SJSA1 (cell line): ENCODE measurements at regions not wholly inside any gene's neighbourhood (a gene's known extent, or its start where the extent isn't known, plus 50 kb on each side); places are given as distances from the start of the nearest gene placed in this dataset.

Source experiments
- DNase-seq, 2 experiments: peaks; one replicate each; pipeline ENCODE4 v3.0.0-alpha.2; 2015 to 2020; ENCODE audit warnings: low spot score in 2 of 2, low read depth in 1 of 2
- H3K27ac ChIP-seq: fragments of 250-450 bp; sonication (Bioruptor Pico); 2 replicates; pipeline ENCODE4 v1.5.1; 2020; ENCODE audit warnings: mild to moderate bottlenecking, moderate library complexity
- H3K27me3 ChIP-seq: fragments of 250-450 bp; sonication (Bioruptor Pico); replicated peaks from 2 replicates; pipeline ENCODE4 v1.5.1; 2020; ENCODE audit warnings: mild to moderate bottlenecking, moderate library complexity
- H3K36me3 ChIP-seq: fragments of 250-450 bp; sonication (Bioruptor Pico); 2 replicates; pipeline ENCODE4 v1.5.1; 2020; ENCODE audit warnings: mild to moderate bottlenecking
- H3K4me1 ChIP-seq: fragments of 250-450 bp; sonication (Bioruptor Pico); replicated peaks from 2 replicates; pipeline ENCODE4 v1.6.1; 2021; ENCODE audit warnings: mild to moderate bottlenecking
- H3K4me3 ChIP-seq: fragments of 250-450 bp; sonication (Bioruptor Pico); 2 replicates; pipeline ENCODE4 v1.5.1; 2020; ENCODE audit warnings: mild to moderate bottlenecking
- H3K9me3 ChIP-seq: fragments of 250-450 bp; sonication (Bioruptor Pico); replicated peaks from 2 replicates; pipeline ENCODE4 v1.5.1; 2020; ENCODE audit warnings: mild to moderate bottlenecking

DNA sequence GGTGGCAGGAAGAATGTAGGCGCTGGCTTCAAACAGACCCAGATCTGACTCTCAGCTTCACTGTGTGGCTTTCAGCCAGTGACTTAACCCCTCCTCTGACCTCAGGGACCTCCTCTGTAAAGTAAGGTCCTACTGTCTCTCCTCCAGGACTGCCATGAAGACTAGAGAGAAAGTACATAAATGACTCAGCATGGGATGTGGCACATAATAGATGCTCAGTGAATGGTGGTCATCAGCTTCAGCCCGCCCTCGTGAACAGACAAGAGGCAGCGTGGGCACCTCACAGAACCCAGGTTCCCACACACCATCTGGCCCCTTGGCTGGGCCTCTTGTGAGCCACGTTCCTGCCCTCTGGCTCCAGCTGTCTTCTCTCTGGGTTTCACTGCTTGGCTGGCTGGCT is 126.0 kb downstream of the SYF2 start:
- no peak overlapping the region for H3K4me3 ChIP-seq
- peaks cover 19% of the 10 kb centered on the region for H3K4me1 ChIP-seq
- DNase-seq, result peak in 1 of 2 experiments; percentile 54
- H3K36me3 ChIP-seq, result no peaks in the 10 kb centered on the region
- H3K27me3 ChIP-seq, result no peaks in the 10 kb centered on the region
- H3K9me3 ChIP-seq, result no peaks in the 10 kb centered on the region
- H3K27ac ChIP-seq, result peak overlapping the region; percentile 50

DNA sequence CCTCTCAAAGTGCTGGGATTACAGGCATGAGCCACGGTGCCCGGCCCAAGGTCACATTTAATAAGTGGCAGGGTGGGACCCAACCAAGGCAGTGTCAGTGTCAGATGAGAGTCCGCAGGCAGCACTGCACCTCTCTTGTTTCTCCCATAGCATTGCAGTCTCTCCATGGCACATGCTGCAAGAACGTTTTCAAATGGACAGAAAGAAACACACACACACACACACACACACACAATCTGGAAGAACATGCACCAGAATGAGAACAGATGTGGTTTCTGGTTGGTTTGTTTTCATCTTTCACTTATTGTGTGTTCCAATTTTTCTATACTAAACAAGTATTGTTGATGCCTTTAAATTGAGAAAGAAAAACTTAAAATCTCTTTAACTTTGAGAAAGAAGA is 126.5 kb downstream of the SYF2 start:
- DNase-seq, result no peak
- Histone ChIP-seq H3K9me3 (no peaks in the 10 kb centered on the region), H3K27me3 (no peaks in the 10 kb centered on the region), H3K4me1 (peaks cover 19% of the 10 kb centered on the region), H3K27ac (no peak overlapping the region), H3K36me3 (no peaks in the 10 kb centered on the region), H3K4me3 (no peak overlapping the region)

DNA sequence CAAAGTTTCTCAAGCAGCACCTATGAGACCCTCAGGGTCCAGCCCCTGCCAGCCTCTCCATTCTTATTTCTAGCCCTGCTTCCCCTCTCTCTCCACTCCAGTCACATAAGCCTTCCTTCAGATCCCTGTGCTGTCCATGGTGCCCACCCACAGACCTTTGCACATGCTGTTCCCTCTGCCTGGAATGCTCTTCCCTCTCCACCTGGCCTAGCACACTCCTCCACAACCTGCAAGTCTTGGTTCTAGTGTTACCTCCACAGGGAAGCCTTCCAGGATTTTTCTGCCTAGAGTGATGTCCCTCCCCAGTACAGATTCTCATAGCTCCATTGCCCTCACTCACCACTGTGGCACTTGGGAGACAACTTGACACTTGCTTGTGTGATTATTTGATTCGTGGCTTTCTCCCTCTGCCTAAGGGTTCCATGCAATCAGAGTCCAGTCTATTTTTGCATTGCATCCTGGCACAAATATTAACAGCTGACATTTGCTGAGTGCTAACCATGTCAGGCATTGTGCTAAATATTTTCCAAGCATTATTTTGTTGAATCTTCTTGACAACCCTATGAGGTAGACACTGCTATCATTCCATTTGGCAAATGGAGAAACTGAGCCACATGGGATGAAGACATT is 127.3 kb downstream of the SYF2 start:
- H3K36me3 ChIP-seq, result no peaks in the 10 kb centered on the region
- H3K27ac ChIP-seq, result no peak overlapping the region
- no peak for DNase-seq
- H3K27me3 ChIP-seq, result no peaks in the 10 kb centered on the region
- H3K4me3 ChIP-seq, result no peak overlapping the region
- peaks cover 19% of the 10 kb centered on the region for H3K4me1 ChIP-seq
- H3K9me3 ChIP-seq, result no peaks in the 10 kb centered on the region

DNA sequence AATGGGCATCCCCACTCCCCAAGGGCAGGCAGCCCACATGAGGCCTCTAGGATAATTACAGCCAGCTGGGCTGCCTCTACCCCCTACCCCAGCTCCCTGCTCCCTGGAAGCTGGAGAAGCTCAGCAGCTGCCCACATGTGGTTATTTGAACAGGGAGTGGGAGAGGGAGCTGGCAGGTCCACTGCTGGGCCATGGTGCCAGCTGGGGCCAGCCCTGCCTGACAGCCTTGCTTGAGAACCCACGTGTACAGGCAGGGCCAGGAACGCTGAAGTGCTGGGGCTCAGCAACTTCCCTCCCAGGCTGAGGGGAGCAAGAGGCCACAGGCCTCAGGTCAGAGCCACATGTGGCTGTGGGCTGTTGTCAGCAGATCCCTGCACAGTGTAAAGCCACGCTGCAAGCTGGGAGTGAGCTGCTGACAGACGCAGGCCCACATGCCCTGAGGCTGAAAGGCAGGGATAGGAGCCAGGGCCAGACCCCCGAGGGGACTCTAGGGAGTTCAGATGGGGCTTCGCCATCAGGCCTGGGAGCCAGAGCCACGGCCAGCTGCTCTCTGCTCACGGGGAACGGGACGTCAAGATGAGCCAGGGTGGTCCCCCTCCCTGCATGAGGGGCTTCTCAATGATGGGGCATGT is 129.0 kb downstream of the SYF2 start:
- Histone ChIP-seq H3K27ac (no peak overlapping the region), H3K36me3 (no peaks in the 10 kb centered on the region), H3K27me3 (no peaks in the 10 kb centered on the region), H3K4me1 (peaks cover 19% of the 10 kb centered on the region), H3K9me3 (no peaks in the 10 kb centered on the region), H3K4me3 (no peak overlapping the region)
- no peak for DNase-seq

DNA sequence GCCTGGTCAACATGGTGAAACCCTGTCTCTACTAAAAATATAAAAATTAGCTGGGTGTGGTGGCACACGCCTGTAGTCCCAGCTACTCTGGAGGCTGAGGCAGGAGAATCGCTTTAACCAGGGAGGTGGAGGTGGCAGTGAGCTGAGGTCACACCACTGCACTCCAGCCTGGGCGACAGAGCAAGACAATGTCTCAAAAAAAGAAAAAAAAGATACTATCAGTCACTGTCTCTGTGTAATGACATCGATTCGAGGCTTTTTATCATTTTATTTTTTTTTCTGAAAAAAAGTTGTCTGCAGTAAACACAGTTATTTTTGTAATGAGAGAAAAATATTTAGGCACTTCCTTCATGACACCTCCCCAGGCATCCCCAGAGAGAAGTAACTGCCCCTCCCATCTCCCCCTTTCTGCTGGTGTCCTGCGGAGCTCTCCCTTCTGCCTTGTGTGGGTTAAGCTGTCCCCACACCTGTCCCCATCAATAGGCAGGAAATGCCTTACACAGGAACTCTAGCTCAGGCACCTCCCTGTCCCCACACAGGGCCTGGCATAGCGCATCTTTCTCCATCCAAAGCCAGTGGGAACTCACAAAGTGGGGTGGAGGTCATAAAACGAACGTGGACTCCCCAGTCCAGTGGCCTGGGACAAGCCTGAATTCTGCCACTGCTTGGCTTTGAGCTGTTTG is 132.0 kb downstream of the SYF2 start:
- H3K27me3 ChIP-seq, result no peaks in the 10 kb centered on the region
- DNase-seq, result no peak
- H3K27ac ChIP-seq, result no peak overlapping the region
- no peaks in the 10 kb centered on the region; the same call in 1 of the 2 replicates for H3K4me1 ChIP-seq
- no peaks in the 10 kb centered on the region; the same call in 1 of the 2 replicates for H3K9me3 ChIP-seq
- no peaks in the 10 kb centered on the region for H3K36me3 ChIP-seq
- no peak overlapping the region for H3K4me3 ChIP-seq

DNA sequence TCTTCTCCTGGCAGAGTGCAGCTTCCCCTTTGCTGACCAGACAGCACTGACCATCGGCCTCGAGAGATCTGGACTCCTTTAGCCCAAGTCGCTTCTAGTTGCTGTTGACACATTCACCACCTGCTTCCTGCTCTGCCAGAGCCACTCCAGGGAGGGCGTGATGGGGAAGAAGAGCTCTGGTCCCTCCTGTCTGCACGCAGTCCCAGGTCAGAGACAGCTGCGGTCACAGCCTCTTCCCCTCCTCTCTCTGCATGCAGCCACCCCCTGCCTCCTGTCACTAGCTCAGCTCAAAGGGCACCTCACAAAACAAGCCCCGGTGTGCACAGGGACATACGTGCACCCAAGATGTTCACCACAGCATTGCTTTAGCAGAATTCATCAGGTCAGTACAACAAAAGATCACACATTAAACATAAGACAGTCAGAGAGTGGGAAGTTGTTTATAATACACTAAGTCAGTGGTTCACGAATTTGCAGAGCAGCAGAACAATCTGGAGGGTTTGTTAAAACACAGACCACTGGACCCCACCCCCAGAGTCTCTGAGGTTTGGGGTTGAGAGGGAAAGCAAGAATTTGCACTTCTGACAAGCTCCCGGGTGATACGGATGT is 132.9 kb downstream of the SYF2 start:
- no peaks in the 10 kb centered on the region for H3K36me3 ChIP-seq
- H3K9me3 ChIP-seq, result no peaks in the 10 kb centered on the region; the same call in 1 of the 2 replicates
- no peaks in the 10 kb centered on the region for H3K27me3 ChIP-seq
- H3K4me3 ChIP-seq, result no peak overlapping the region
- no peak for DNase-seq
- no peak overlapping the region for H3K27ac ChIP-seq
- H3K4me1 ChIP-seq, result no peaks in the 10 kb centered on the region; the same call in 1 of the 2 replicates

DNA sequence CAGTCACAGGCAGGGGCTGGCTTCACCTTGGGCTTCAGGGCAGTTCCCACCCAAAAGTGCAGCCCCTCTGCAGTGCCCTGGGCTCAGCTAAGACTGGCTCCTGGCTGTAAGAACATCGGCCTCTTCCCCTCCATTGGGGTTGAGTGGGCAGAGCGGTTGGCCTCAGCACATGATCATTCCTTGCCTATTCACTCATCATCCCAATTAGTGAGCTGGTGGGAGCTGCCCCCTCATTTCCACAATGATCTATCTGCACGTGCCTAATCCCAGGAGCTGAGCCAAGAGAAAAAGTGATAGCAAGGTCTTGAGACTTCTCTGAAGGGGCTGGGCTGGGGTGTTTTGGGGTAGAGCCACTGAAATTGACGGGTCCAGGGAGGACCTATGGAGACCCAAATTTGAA is 133.6 kb downstream of the SYF2 start:
- Histone ChIP-seq H3K9me3 (no peaks in the 10 kb centered on the region; the same call in 1 of the 2 replicates), H3K27me3 (no peaks in the 10 kb centered on the region), H3K36me3 (no peaks in the 10 kb centered on the region), H3K27ac (no peak overlapping the region), H3K4me3 (no peak overlapping the region), H3K4me1 (no peaks in the 10 kb centered on the region; the same call in 1 of the 2 replicates)
- DNase-seq, result no peak

DNA sequence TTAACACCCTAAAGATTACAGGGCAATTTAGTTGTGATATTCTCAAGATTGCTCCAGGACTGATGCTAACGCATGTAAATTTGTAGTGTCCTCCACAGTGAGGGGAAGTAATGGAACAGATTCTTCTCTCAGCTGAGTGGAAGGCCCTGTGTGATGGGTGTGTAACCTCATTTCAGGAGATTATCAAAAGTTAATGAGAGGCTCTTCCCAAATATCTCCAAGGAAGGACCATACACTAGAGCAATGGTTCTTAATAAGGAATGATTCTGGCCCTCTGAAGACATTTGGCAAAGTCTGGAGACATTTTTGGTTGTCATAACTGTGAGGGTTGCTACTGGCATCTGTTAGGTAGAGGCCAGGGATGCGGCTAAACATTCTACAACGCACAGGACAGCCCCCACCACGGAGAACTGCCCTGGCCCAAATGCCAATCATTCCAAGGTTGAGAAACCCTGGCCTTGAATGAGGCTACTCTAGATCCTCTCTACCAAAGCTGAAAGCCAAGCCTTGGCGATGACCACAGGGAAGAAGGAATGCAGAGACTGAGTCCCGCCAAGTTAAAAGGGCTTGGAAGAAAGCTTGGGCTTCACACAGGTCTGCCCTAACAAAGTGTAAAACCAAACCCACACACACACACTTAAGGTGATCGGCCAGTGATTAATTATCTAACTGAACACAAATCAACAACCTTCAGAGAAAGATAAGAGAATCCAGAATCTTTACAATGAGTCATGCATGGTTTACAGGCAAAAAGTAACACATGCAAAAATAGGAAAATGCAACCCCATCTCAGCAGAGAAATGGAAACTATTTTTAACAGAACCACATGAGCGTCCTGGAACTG is 135.8 kb downstream of the SYF2 start:
- DNase-seq, result no peak
- Histone ChIP-seq H3K4me3 (no peak overlapping the region), H3K4me1 (no peaks in the 10 kb centered on the region; the same call in 1 of the 2 replicates), H3K27me3 (no peaks in the 10 kb centered on the region), H3K27ac (no peak overlapping the region), H3K9me3 (no peaks in the 10 kb centered on the region; the same call in 1 of the 2 replicates), H3K36me3 (no peaks in the 10 kb centered on the region)

DNA sequence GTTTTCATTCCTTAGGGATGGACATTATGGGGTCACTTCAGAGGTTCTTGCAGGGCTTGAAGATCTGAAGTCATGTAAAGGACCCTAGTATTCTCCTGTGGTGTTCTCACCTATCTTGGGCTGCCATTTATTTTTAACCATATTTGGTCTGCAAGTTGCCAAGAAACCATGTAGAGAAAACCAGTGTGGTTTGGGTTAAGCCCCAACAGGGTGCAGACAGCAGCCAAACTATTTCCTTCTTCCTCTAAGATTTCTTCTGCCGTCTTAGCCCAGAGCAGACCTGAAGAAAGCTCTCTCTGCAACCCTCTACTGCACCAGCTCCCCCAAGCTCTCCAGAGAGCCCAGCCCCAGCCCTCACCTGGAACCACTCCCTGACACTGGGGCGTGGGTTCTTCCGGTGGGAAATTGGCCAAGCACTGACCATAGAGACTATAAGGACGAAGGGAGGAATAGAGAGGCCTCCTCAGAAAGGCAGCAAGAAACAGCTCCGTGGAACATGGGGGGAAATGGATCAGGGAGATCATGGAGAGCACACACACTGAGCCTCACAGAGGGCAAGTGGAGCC is 136.6 kb downstream of the SYF2 start:
- no peaks in the 10 kb centered on the region for H3K27me3 ChIP-seq
- H3K27ac ChIP-seq, result no peak overlapping the region
- H3K36me3 ChIP-seq, result no peaks in the 10 kb centered on the region
- H3K9me3 ChIP-seq, result no peaks in the 10 kb centered on the region; the same call in 1 of the 2 replicates
- H3K4me1 ChIP-seq, result peaks cover 8% of the 10 kb centered on the region
- no peak for DNase-seq
- H3K4me3 ChIP-seq, result no peak overlapping the region

DNA sequence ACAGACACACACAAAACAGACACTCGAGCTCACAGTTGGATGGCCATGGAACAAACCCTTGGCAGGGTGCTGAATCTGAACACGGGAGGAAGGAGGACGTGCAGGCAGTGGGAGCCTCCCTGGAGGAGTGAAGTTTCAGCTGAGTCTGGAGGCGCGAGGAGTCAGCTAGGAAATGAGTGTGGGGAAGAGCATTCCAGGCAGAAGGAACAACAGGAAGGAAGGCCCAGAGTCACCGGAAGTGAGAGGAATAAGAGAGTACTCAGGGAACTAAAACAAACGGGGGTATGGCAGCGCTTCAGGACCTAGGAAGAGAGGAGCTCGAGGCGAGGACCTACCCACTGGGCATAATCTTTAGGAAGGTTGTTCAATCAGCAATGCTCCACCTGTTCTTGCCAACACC is 137.3 kb downstream of the SYF2 start:
- Histone ChIP-seq H3K27ac (no peak overlapping the region), H3K9me3 (no peaks in the 10 kb centered on the region; the same call in 1 of the 2 replicates), H3K4me3 (no peak overlapping the region), H3K36me3 (no peaks in the 10 kb centered on the region), H3K27me3 (no peaks in the 10 kb centered on the region), H3K4me1 (peaks cover 10% of the 10 kb centered on the region)
- DNase-seq, result no peak

DNA sequence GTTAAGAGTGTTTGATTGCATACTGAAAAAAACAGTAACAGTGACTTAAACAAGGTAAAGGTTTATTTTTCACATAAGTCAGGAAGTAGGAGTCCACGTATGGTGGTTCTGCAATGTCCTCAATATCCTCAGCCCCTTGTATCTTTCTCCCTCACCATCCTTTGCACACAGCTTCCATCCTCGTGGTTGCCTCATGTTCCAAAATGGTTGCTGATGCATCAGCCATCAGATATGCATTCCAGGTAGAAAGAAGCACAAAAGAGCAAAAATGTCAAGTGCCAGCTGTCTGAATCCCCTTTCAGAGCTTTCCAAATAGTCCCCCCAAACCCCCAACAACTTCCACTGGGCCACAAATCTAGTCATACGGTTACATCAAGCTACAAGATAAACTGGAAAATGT is 138.1 kb downstream of the SYF2 start:
- no peak for DNase-seq
- Histone ChIP-seq H3K4me3 (no peak overlapping the region), H3K4me1 (peaks cover 10% of the 10 kb centered on the region), H3K36me3 (no peaks in the 10 kb centered on the region), H3K9me3 (no peaks in the 10 kb centered on the region; the same call in 1 of the 2 replicates), H3K27me3 (no peaks in the 10 kb centered on the region), H3K27ac (no peak overlapping the region)

DNA sequence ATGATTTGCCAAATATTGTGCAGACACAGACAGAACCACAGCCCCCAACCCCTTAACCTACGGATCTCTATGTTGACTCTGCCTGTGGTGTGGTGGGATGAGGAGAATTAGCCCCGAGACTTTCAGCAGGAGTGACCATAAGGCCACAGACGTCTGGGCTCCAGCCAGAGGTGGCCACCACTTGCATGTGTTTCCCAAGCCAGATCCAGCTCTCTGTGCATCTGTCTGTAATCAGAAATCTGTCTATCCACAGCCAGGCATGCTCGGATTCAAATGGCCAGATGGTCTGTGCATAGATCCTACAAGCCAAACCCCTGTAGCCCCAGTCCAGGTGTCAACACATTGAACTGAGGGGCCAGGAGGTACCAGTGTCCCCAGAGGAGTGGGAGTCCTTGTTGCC is 140.6 kb downstream of the SYF2 start:
- Histone ChIP-seq H3K4me3 (no peak overlapping the region), H3K27ac (no peak overlapping the region), H3K9me3 (no peaks in the 10 kb centered on the region), H3K36me3 (no peaks in the 10 kb centered on the region), H3K27me3 (no peaks in the 10 kb centered on the region), H3K4me1 (peaks cover 10% of the 10 kb centered on the region)
- no peak for DNase-seq
